NCI-H2227 (cell line): ENCODE measurements at regions not wholly inside any gene's neighbourhood (a gene's known extent, or its start where the extent isn't known, plus 50 kb on each side); places are given as distances from the start of the nearest gene placed in this dataset.
"Not testable (repeated sequence)": the region's sequence is repeated elsewhere in the genome, so short reads cannot be mapped to it uniquely, and the experiment has no call there.

Experiments
- DNase-seq: peaks from one replicate; lab custom pipeline; 2025; ENCODE audit not compliant: unreplicated experiment; lab: John Stamatoyannopoulos, UW

- DNase-seq = no peak
Measured at GRCh38 chr13:39931505-39931904, 276.0 kb downstream of the COG6 start.

- not testable (repeated sequence) for DNase-seq
Measured at GRCh38 chr13:39932514-39932913, 277.1 kb downstream of the COG6 start.

- DNase-seq = no peak
Measured at GRCh38 chr13:39935155-39935554, 279.7 kb downstream of the COG6 start.

GRCh38 chr13:39938596-39938995 lies 283.1 kb downstream of the COG6 start:
- DNase-seq = no peak

GRCh38 chr13:39941236-39941635 lies 285.8 kb downstream of the COG6 start:
- DNase-seq = no peak

- DNase-seq = no peak
Measured at GRCh38 chr13:39941911-39942551, 286.6 kb downstream of the COG6 start.

- peak; percentile 4 for DNase-seq
Measured at GRCh38 chr13:39942552-39943273, 287.3 kb downstream of the COG6 start.

- no peak for DNase-seq
Measured at GRCh38 chr13:39943711-39944110, 288.2 kb downstream of the COG6 start.

GRCh38 chr13:39945226-39945625 lies 289.8 kb downstream of the COG6 start:
- DNase-seq = no peak

GRCh38 chr13:39946769-39947168 lies 291.3 kb downstream of the COG6 start:
- no peak for DNase-seq

GRCh38 chr13:39951301-39951700 lies 295.8 kb downstream of the COG6 start:
- no peak for DNase-seq

- no peak for DNase-seq
Measured at GRCh38 chr13:39952249-39953233, 297.1 kb downstream of the COG6 start.

GRCh38 chr13:39954476-39954875 lies 299.0 kb downstream of the COG6 start:
- no peak for DNase-seq

GRCh38 chr13:39955560-39955959 lies 300.1 kb downstream of the COG6 start:
- no peak for DNase-seq

GRCh38 chr13:39956036-39956435 lies 300.6 kb downstream of the COG6 start:
- DNase-seq = no peak

- DNase-seq = no peak
Measured at GRCh38 chr13:39957868-39958677, 302.6 kb downstream of the COG6 start.

- no peak for DNase-seq
Measured at GRCh38 chr13:39959497-39960144, 304.2 kb downstream of the COG6 start.

GRCh38 chr13:39960191-39960590 lies 304.7 kb downstream of the COG6 start:
- DNase-seq = no peak

- no peak for DNase-seq
Measured at GRCh38 chr13:39961036-39961435, 305.6 kb downstream of the COG6 start.

GRCh38 chr13:39963612-39964011 lies 308.1 kb downstream of the COG6 start:
- DNase-seq = no peak
